GM23338 (cell line): ENCODE measurements at regions not wholly inside any gene's neighbourhood (a gene's known extent, or its start where the extent isn't known, plus 50 kb on each side); places are given as distances from the start of the nearest gene placed in this dataset.

ENCODE experiments used
- ATAC-seq: fragments of 200-7000 bp; cut with Tn5 transposase; 3 replicates; pipeline ENCODE4 v1.9.1; 2020
- DNase-seq: peaks from one replicate; pipeline ENCODE4 v3.0.0-alpha.2; 2015; ENCODE audit warnings: low spot score
- H2AFZ ChIP-seq: fragments of 200-600 bp; sonication (generic); 2 replicates; pipeline ENCODE4 v1.8.0; 2016; ENCODE audit warnings: antibody characterized with exemption, mild to moderate bottlenecking, moderate library complexity
- H3F3A ChIP-seq: fragments of 200-600 bp; sonication (generic); replicated peaks from 2 replicates; pipeline ENCODE4 v1.8.0; 2017; ENCODE audit warnings: antibody characterized with exemption, mixed run types, low read depth
- H3K27ac ChIP-seq: fragments of 200-600 bp; sonication (generic); 2 replicates; pipeline ENCODE4 v1.6.1; 2016; ENCODE audit warnings: low read depth
- H3K27me3 ChIP-seq: fragments of 200-600 bp; sonication (generic); 2 replicates; pipeline ENCODE4 v1.8.0; 2016; ENCODE audit warnings: mild to moderate bottlenecking, mixed run types, moderate library complexity; ENCODE audit not compliant: insufficient read depth
- H3K36me3 ChIP-seq: fragments of 200-600 bp; sonication (generic); 2 replicates; pipeline ENCODE4 v1.8.0; 2016; ENCODE audit warnings: mild to moderate bottlenecking; ENCODE audit not compliant: insufficient read depth
- H3K4me1 ChIP-seq: fragments of 200-600 bp; sonication (generic); 2 replicates; pipeline ENCODE4 v1.8.0; 2016; ENCODE audit warnings: mild to moderate bottlenecking, moderate library complexity; ENCODE audit not compliant: insufficient read depth
- H3K4me2 ChIP-seq: fragments of 200-600 bp; sonication (generic); 2 replicates; pipeline ENCODE4 v1.7.1; 2017; ENCODE audit warnings: mixed run types
- H3K4me3 ChIP-seq: fragments of 200-600 bp; sonication (generic); 2 replicates; pipeline ENCODE4 v1.6.1; 2016; ENCODE audit warnings: mixed run types
- H3K79me2 ChIP-seq: fragments of 200-600 bp; sonication (generic); replicated peaks from 2 replicates; pipeline ENCODE4 v1.8.0; 2017; ENCODE audit warnings: mild to moderate bottlenecking; ENCODE audit not compliant: insufficient read depth
- H3K9me2 ChIP-seq: fragments of 200-600 bp; sonication (generic); 2 replicates; pipeline ENCODE4 v1.8.0; 2017; ENCODE audit not compliant: insufficient read depth
- H4K20me1 ChIP-seq: fragments of 200-600 bp; sonication (generic); replicated peaks from 2 replicates; pipeline ENCODE4 v1.8.0; 2017; ENCODE audit warnings: mild to moderate bottlenecking; ENCODE audit not compliant: insufficient read depth
- H3K27ac Mint-ChIP-seq: 2 replicates; pipeline ENCODE4 v1.8.0; 2020; ENCODE audit warnings: inconsistent platforms, mild to moderate bottlenecking, moderate library complexity, mixed read lengths
- H3K27me3 Mint-ChIP-seq: 3 replicates; pipeline ENCODE4 v1.8.0; 2022; ENCODE audit warnings: low read depth, mild to moderate bottlenecking, moderate library complexity, mixed read lengths, inconsistent platforms; ENCODE audit not compliant: insufficient read depth, poor library complexity
- H3K36me3 Mint-ChIP-seq: 3 replicates; pipeline ENCODE4 v1.8.0; 2021; ENCODE audit warnings: low read depth, mild to moderate bottlenecking, inconsistent platforms, moderate library complexity, mixed read lengths
- H3K4me1 Mint-ChIP-seq: 3 replicates; pipeline ENCODE4 v1.8.0; 2020; ENCODE audit warnings: mild to moderate bottlenecking, inconsistent platforms, mixed read lengths
- H3K4me3 Mint-ChIP-seq: 3 replicates; pipeline ENCODE4 v1.8.0; 2021; ENCODE audit warnings: moderate library complexity, mild to moderate bottlenecking, inconsistent platforms, mixed read lengths
- H3K9me3 Mint-ChIP-seq: 3 replicates; pipeline ENCODE4 v1.8.0; 2020; ENCODE audit warnings: moderate library complexity, mild to moderate bottlenecking, inconsistent platforms, mixed read lengths
- CREB1 ChIP-seq: fragments of 250-450 bp; sonication (Bioruptor Pico); IDR thresholded peaks from 2 replicates; pipeline ENCODE4 v1.5.0; 2020; ENCODE audit warnings: low read depth, mild to moderate bottlenecking, moderate library complexity
- EZH2phosphoT487 ChIP-seq: fragments of 200-600 bp; sonication (generic); IDR thresholded peaks from one replicate; pipeline ENCODE4 v1.8.1; 2018; ENCODE audit warnings: antibody characterized with exemption; ENCODE audit not compliant: unreplicated experiment
- JUNB ChIP-seq: IDR thresholded peaks from one replicate; pipeline ENCODE4 v1.6.1; 2016; ENCODE audit warnings: antibody characterized with exemption; ENCODE audit not compliant: unreplicated experiment
- NANOG ChIP-seq: IDR thresholded peaks from 2 replicates; pipeline ENCODE4 v1.6.1; 2016; ENCODE audit warnings: antibody characterized with exemption, borderline replicate concordance
- POLR2AphosphoS5 ChIP-seq: IDR thresholded peaks from 2 replicates; pipeline ENCODE4 v1.6.1; 2016; ENCODE audit warnings: antibody characterized with exemption, low read depth
- REST ChIP-seq: IDR thresholded peaks from one replicate; pipeline ENCODE4 v1.6.1; 2018; ENCODE audit warnings: antibody characterized with exemption; ENCODE audit not compliant: unreplicated experiment
- ZNF114 ChIP-seq: fragments of 250-450 bp; sonication (Bioruptor Pico); IDR thresholded peaks from 2 replicates; pipeline ENCODE4 v1.5.0; 2020; ENCODE audit warnings: mild to moderate bottlenecking, moderate library complexity
- ZNF331 ChIP-seq: fragments of 250-450 bp; sonication (Bioruptor Pico); IDR thresholded peaks from 2 replicates; pipeline ENCODE4 v1.5.0; 2020; ENCODE audit warnings: low read depth, mild to moderate bottlenecking, moderate library complexity
- ZNF462 ChIP-seq: fragments of 250-450 bp; sonication (Bioruptor Pico); IDR thresholded peaks from 2 replicates; pipeline ENCODE4 v1.5.0; 2020; ENCODE audit warnings: mild to moderate bottlenecking, moderate library complexity
- TF ChIP-seq, protein P1 (sequence below), 2 experiments: fragments of 200-600 bp in 1 of 2; sonication (generic) in 1 of 2; conservative IDR thresholded peaks; 2 replicates each; pipeline versions ENCODE4 v1.5.1 to v1.6.1; 2016 to 2017; ENCODE audit warnings: antibody characterized with exemption in 2 of 2, low read depth in 2 of 2, mild to moderate bottlenecking in 2 of 2, moderate library complexity in 1 of 2

- TF ChIP-seq, protein P1, sequence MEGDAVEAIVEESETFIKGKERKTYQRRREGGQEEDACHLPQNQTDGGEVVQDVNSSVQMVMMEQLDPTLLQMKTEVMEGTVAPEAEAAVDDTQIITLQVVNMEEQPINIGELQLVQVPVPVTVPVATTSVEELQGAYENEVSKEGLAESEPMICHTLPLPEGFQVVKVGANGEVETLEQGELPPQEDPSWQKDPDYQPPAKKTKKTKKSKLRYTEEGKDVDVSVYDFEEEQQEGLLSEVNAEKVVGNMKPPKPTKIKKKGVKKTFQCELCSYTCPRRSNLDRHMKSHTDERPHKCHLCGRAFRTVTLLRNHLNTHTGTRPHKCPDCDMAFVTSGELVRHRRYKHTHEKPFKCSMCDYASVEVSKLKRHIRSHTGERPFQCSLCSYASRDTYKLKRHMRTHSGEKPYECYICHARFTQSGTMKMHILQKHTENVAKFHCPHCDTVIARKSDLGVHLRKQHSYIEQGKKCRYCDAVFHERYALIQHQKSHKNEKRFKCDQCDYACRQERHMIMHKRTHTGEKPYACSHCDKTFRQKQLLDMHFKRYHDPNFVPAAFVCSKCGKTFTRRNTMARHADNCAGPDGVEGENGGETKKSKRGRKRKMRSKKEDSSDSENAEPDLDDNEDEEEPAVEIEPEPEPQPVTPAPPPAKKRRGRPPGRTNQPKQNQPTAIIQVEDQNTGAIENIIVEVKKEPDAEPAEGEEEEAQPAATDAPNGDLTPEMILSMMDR (conservative IDR thresholded peaks at IDR 0.05; ENCODE audit: low read depth in 2 of 2) = no peak
- TF ChIP-seq EZH2phosphoT487 (no peak), CREB1 (CRISPR knock-in tag) (no peak), JUNB (no peak)
Measured at GRCh38 chr3:191682961-191683360, 222.0 kb downstream of the PYDC2 start (continued).

DNA sequence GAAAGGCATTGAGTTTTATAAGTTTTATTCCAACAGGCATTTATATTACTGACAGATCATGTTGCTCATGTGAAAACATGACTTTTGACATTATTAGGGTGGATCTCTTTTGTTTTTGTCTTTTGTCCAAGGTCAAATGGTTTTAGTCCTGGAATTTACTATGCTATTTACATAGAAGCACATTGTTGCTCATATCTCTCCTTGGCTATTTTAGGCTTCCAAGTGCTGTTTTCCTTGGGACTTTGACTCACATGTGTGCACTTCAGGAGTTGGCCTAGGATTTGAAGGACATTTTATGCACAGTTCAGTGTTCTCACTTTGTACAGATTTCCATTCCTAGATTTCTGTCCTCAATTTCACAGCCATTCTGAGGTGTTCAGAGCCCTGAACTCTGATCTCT is 225.7 kb downstream of the PYDC2 start:
- Histone ChIP-seq H4K20me1 (no peaks in the 10 kb centered on the region), H3K9me2 (no peaks in the 10 kb centered on the region), H3K36me3 (no peaks in the 10 kb centered on the region), H2AFZ (no peak overlapping the region), H3F3A (no peaks in the 10 kb centered on the region), H3K4me3 (no peak overlapping the region), H3K27ac (no peak overlapping the region), H3K27me3 (no peaks in the 10 kb centered on the region), H3K79me2 (no peaks in the 10 kb centered on the region), H3K4me1 (peaks cover 32% of the 10 kb centered on the region), H3K4me2 (no peak overlapping the region)
- peaks cover 8% of the 10 kb centered on the region; the same call in 2 of the 3 replicates for H3K36me3 Mint-ChIP-seq
- H3K4me1 Mint-ChIP-seq = peaks cover 23% of the 10 kb centered on the region
- no peak for TF ChIP-seq NANOG
- no peak for TF ChIP-seq EZH2phosphoT487
- TF ChIP-seq REST = no peak
- TF ChIP-seq, protein P1 (conservative IDR thresholded peaks at IDR 0.05; ENCODE audit: low read depth in 2 of 2) = no peak
- TF ChIP-seq ZNF114 (CRISPR knock-in tag) = no peak
- no peak for TF ChIP-seq ZNF462 (CRISPR knock-in tag)
- TF ChIP-seq ZNF331 (CRISPR knock-in tag) = no peak
- no peak for TF ChIP-seq CREB1 (CRISPR knock-in tag)
- TF ChIP-seq JUNB = no peak
- no peak for TF ChIP-seq POLR2AphosphoS5
- ATAC-seq (no peak), DNase-seq (no peak)
- peaks cover 10% of the 10 kb centered on the region; the same call in 1 of the 3 replicates for H3K9me3 Mint-ChIP-seq
- H3K27ac Mint-ChIP-seq = no peak overlapping the region
- H3K27me3 Mint-ChIP-seq = no peaks in the 10 kb centered on the region
- H3K4me3 Mint-ChIP-seq = no peak overlapping the region
